NCI-H446 (cell line): ENCODE measurements at regions not wholly inside any gene's neighbourhood (a gene's known extent, or its start where the extent isn't known, plus 50 kb on each side); places are given as distances from the start of the nearest gene placed in this dataset.
"Not testable (repeated sequence)": the region's sequence is repeated elsewhere in the genome, so short reads cannot be mapped to it uniquely, and the experiment has no call there.

Experiments used
- DNase-seq, 2 experiments: peaks; one replicate each; lab custom pipeline; 2025; lab: John Stamatoyannopoulos, UW

DNA sequence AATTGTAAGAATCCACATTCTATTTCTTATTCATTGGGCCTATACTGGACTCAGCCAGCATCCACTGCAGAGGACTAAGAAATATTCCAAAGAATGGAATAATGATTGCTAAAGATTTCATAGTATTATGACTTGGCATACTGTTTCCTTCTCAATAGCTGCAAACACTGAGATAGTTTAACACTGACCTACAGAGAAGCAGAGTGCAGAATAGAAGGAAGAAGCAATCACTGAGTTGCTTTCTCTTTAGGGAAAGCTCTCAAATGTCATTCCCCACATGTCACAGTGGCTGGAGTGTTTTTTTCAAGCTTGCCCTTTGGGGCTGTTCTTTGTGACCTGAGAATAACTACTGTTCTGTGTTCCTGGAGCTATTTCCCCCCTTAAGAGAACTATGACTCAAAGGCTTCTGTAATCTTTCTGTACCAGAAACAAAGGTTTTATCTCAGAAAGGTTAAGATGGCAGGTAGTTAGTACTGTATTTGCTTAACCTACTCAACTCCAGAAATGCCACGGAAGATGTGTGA lies 243.6 kb upstream of the LUZP2 start:
- DNase-seq, result no peak

DNA sequence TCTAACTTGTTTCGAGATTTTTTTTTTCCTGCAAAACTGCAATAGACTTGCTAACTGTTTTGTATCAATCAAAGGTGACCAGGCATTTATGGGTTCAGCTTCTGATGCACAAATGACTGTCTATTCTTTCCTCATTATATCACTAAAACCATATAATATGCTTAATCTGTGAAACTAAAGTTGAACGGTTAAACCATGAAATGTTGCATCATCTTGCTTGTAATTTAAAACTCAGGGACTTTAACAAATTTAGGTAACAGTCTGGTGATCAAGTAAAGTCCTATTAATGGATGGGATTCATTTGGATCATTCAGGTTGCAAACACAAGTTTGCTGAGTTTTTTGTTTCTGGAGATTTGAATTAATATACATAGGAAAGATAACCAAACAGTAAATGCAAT lies 232.0 kb upstream of the LUZP2 start:
- no peak for DNase-seq

DNA sequence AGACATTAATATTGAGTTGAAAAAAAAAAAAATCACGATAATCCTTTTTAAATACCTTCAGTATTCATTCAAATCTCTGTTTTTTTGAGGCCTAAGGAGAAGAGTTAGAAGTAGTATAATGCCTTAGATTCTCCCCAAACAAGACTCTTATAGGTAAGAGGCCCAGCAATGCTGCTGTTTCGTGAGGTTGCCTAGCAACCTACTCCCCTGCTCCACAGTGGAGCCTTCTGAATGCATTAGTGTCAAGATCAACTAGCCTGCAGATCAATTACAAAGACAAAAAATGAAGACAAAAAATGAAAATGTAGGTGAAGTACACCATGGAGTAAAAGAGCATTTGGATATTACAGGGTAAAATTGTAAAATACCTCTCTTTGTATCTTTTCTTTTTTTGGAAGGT lies 229.8 kb upstream of the LUZP2 start:
- no peak for DNase-seq

DNA sequence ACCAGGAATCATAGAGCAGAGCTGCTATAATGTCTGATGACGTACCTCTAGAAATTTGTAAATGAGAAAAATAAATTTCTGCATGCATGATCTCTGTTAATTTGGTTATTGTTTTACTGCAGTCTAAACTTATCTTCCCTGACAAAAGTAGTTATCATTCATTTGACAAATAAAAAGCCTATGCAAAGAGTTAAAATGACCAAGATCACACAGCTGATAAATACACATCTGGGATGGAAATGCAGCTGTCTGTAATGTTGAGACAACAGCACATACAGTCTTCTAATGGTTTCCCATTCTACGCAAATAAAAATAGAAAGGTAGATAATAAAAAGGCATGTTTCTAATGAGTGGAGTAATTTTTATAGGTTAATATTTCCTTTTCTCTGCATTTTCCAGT lies 225.1 kb upstream of the LUZP2 start:
- DNase-seq, result no peak

DNA sequence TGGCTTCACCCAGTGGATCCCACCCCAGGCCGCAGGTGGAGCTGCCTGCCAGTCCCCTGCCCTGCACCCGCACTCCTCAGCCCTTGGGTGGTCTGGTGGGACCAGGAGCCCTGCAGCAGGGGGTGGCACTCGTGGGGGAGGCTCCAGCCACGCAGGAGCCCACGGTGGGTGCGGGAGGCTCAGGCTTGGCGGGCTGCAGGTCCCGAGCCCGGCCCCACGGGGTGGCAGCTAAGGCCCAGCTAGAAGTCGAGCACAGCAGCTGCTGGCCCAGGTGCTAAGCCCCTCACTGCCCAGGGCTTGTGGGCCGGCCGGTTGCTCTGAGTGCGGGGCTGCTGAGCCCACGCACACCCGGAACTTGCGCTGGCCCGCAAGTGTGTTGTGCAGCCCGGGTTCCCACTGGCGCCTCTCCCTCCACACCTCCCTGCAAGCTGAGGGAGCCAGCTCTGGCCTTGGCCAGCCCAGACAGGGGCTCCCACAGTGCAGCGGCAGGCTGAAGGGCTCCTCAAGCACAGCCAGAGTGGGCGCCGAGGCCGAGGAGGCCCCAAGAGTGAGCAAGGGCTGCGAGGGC lies 222.6 kb upstream of the LUZP2 start:
- DNase-seq, result not testable (repeated sequence)

DNA sequence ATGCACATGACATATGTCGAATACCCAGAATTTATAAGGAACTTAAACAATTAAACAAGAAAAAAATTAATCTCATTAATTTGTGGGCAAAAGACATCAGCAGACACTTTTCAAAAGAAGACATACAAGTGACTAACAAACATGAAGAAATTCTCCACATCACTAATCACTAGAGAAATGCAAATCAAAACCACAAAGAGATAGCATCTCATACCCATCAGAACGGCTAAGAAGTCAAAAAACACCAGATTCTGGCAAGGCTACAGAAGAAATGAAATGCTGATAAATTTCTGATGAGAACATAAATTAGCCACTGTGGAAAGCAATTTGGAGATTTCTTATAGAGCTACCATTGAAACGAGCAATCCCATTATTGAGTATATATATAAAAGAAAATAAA lies 210.6 kb upstream of the LUZP2 start:
- DNase-seq, result no peak

DNA sequence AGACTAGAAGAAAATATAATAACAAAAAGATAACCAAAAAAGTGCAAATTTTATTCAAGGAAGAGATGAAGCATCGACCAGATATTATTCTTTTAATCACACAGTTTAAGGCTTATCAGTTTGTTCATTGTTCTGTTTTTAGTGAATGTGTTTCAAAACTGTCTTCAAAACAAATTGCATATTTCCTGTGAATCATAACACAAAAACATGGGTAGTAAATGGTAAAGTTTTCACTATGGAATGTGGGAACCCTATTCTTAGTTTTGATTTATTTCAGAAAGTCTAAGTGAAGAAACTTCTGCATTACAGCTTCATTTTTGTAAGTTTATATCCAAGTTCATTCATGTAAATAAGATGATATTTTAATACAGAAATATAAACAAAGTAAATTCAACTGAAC lies 207.6 kb upstream of the LUZP2 start:
- no peak for DNase-seq

DNA sequence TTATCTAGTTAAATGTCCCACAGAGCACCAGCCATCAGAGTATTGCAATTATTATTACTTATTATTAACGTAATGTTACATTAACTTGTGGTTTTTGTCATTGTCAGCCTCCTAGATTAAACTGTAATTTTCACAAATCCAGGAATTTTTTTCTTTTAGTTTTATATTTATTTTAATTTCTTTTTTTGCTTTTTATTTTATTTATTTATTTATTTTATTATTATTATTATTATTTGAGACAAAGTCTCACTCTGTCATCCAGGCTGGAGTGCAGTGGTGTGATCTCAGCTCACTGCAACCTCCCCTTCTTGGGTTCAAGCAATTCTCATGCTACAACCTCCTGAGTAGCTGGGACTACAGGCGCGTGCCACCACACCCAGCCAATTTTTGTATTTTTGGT lies 202.9 kb upstream of the LUZP2 start:
- DNase-seq, result no peak

DNA sequence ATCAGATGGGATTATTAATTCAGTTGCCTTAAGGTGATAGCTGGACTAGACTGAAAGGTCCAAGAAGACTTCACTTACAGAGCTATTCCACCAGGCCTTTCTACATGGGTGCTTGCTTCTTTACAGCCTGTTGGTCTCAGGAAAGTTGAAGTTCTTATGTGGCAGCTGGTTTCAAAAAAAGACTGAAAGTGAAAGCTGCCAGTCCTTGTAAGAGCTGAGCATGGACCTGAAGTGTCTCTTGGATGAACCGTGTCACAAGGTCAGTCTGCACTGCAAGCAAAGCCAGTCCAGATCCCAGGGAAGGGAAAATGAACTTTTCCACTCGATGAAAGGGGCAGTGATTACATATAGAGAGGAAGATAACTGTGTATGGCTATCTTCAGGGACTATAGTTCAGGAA lies 201.5 kb upstream of the LUZP2 start:
- DNase-seq, result no peak

DNA sequence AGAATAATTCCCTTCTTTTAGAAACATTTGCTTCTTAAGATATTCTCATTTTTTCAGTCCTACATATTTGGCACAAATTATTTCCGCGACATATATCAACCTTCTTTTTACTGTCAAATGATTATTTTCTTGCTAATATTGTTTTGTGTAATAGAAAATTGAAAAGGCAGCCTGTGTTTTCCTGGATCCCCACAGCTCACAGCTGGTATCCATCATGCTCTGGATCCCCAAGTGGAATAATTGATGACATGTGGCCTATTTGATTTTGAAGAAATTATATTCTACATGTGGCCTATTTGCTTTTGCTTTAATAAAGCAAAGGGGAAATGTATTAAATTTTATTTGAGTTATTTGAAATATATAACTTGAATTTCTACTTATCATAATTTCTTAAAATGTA lies 199.4 kb upstream of the LUZP2 start:
- no peak for DNase-seq

DNA sequence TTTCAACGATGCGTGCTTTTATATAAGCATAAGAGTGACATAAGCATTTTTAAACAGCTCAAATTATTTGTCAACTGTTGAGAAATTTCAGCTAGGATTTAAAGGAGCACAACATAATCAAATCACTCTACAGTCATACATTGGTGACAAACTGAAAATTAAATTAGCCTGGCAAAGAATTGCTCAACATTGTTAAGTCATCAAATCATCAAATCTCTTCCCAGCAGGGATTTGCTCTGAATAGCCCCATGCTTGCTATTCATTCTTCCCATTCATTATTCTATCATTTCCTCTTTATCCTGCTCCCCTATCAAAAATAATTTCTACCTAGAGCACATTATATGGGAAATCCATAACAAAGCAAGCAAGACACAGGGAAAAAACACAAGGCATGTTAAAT lies 198.7 kb upstream of the LUZP2 start:
- no peak for DNase-seq

DNA sequence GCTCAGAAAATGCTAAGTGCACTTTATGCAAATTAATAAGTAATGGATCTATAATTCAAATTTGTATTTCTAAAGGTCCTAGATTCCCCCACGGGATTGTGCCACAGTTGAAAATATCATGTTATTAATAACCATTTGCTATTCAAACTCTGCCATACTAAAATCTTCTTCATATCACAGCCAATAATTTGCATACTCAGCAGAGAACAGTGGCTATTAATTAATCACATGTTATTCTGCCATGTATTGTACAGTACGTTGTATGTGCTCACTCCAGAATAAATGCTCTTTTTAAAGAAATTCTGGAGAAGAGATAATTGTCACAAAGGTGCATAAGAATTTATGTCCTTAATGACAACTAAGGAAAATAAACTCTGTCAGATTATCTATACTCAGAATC lies 184.9 kb upstream of the LUZP2 start:
- no peak for DNase-seq

DNA sequence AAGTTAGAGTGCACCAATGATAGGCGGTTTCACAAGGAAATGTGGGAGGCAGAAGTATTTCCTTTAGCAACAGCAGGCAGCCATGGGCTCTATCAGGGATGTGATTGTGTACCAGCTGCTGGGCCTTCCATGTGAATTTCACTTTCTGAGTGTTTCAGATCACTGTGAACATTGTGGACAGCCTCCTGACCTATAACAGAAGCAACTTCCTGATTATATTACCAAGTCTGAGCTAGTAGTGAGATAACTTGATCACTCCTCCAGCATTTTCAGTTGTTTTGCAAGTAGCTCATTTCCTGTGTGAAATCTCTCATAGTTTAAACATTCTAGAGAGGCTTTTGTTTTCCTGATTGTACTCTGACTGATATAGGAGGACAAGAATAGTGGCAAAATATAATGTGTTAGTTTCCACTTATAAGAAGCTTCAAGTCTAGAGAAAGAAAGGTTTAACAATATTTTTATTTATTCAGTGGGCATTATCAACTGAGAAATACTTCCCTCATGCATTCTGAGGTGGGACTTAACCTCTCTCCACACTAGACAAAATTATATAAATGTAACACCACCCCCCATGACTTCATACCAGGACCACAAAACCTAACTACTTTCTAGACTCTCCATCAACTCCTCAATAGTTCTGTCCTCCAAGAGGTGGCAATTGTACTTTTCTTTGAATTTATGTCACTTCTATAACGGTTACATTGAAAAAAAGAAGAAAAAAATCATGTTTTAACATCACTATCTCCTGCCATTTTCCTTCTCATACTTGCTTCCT lies 184.2 kb upstream of the LUZP2 start:
- no peak for DNase-seq

DNA sequence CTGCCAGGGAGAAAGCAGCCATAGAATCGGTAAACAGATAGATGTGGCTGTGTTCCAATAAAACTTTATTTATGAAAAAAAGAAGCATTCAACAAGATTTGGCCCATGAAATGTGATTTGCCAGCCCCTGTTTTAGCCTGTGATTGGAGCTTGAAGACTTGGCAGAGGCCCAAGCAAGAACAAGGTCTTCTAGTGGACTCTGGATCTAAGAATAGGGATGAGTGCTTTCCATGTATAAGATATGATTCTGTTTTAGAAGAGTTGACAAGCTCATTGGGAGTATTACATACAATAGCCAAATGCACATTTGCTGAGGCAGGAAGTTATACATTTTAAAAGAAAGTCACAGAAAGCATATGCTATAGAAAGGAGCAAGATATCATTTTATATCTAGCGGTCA lies 175.6 kb upstream of the LUZP2 start:
- no peak for DNase-seq

DNA sequence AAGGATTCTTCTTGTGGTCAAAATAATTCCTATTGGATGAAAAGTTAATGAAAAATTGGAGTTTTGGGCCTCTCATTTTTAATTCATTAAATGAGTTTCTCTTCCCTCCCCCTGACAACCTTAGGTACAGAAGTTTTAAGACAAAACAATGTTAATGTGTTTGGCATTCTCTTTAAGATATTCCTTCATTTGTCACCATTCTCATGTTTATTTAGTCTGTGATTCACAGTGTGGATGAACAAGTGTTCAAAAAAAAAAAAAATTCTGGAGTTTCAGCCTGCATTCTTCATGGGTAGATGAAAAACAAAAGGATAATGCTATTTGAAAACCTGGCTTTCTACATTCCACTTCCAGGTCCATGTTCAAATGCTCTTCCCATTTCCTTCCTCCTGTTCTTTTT lies 172.6 kb upstream of the LUZP2 start:
- no peak for DNase-seq

DNA sequence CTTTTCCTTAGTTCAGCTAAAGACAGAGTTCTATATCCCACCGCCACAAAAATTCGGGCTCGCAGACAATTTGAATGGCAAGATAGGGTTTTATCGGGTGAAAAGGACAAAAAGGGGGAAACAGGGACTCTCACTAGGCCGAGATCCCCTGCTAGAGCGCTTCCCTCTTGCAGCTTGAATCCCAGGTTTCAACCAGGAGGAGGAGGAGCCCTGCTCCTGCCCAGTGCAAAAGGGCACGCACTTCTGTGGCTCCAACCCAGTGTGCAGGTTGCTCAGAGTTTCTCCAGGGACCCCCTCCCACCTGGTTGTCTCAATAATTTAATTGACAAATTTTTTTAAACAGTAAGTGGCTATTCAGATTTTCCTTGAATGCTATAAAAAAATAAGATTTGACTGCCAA lies 152.6 kb upstream of the LUZP2 start:
- no peak for DNase-seq

DNA sequence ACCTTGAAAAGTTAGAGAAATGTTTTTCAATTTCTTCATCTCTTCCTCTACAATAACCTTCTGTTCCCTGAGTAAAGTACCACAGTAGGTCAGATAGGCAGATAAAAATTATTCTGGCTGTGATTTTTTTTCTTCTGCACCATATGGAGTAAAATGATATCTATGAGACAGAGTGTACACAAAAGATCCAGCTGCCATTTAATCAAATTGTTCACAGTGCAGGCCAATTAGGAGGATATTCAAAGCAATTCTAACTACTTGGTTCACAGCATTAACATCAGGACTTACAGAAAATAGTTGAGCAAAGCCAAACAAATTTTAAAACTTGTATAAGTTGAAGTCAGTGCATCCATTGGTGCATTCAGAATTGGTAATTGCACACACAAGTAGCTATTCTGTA lies 147.9 kb upstream of the LUZP2 start:
- DNase-seq, result peak in 1 of 2 experiments; percentile 36

DNA sequence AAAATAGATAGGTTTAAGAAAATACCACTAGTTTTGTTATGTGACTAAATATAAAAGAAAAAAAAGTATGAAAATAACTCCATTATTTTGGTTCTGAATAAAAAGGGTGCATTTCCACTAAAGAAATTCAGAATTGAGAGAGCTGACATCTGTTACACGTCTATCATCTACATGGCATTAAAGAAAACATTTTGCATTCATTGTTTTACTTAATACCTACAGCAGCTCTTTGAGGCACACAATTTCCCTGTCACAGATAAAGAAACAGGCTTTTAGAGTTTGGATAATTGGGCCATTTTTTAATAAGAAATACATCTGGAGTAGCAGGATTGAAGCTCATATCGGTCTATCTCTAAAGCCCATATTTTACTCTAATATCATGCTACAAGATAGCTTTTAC lies 145.7 kb upstream of the LUZP2 start:
- DNase-seq, result no peak

DNA sequence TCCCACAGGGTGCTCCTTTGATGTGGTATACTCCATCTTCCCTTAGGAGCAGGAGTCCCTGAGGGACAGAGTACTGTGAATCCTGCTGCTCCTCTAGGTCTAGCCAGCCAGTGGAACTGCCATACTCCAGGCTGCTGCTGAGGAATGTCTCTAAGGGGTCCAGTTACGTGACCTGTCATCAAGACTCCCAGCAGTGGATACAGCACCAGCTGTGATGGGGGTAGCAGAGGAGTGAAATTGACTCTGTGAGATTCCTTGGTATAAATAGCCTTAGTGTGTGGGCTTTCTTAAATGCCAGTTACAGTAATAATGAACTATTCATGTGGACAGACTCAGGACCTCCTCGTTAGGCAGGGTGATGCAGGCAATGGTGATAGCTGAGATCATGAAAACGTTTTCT lies 140.4 kb upstream of the LUZP2 start:
- DNase-seq, result no peak

DNA sequence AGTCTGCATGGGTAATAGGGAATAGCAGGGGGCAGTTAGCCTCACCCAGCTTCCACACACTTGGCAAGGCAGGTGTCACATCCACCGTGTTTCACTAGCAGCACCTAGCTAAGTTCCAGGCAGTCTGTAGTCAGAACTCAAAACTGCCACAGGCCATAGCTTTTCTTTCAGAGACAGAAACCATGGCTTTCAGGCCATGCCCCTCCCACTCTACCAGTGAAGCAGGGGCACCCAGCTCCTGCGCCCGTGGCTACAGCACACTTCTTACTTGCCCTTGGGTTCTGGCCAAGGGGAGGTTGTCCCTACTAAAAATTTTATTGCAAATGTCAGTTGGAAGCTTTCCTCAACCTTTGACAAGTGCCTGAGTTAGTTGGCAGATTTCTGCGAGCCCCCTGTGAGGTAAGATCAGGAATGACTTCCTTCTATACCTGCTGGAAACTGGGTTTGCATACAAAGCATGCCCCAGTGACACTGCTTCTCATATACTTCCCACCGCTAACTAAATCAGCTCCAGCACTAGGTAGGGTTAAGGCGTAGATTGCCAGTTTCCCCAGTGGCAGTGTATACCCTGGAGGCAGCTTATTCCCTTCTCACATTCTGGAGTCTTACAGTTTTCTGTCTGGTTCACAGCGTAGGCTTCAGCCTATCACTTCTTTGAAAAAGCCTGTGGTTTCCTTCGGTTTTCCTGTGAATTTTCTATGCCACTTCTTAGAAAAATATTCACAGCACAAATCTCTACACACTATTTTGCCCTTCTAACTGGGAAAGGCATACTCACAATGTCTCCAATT lies 139.0 kb upstream of the LUZP2 start:
- no peak for DNase-seq

DNA sequence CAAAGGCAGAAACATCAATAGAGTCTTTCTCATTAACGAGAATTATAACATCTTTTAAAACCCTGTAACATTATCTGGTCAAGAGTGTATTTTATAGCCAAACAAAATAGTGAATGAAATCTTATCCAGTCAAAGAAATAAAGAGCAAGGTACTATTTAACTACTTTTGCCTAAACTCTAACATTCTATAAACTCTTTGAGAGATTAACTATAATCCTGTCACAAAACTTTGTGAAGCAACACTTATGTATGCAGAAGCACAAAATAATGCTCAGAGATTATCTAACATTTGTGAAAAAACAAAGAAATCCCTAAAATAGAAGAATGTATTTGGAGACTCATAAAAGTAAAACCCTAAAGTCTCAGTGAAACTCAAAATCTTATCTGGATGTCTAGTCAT lies 124.4 kb upstream of the LUZP2 start:
- DNase-seq, result no peak

DNA sequence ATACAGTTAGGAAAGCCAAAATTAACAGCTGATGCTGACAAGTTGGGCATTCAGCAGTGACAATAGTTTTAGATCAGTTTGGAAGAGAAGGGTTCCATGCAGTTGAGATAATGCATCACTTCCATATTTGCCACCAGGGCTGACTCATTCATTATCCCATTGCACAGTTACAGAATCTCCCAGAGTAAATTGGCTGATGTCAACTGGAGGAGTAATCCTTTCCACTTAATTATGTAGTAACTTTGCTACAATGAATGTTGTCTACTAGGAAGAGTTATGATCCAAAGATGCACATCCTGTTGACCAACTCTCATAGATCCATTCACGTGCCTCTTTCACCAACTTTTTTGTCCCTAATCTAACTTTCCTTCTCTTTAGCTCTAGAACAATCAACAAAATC lies 123.3 kb upstream of the LUZP2 start:
- no peak for DNase-seq

DNA sequence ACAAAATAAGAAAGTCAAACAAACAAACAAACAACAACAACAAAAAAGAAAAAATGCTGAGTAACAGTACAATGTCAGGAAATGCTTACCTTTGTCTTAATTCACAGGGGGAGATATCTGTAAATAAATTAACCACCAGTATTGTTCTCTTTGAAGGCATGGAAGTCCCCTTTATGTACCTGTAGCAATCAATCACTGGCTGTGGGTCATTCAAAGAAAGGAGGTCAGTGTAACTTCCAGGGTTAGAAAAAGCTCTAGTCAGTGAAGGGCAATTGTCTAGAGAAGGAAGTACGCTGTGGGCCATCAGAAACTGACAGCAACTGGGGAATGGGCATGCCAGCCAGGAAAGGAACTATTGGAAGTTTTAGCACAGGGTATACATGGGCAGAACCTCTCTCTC lies 121.5 kb upstream of the LUZP2 start:
- no peak for DNase-seq
